ENCODE measurements at regions not wholly inside any gene's neighbourhood (a gene's known extent, or its start where the extent isn't known, plus 50 kb on each side); places are given as distances from the start of the nearest gene placed in this dataset.

DNA sequence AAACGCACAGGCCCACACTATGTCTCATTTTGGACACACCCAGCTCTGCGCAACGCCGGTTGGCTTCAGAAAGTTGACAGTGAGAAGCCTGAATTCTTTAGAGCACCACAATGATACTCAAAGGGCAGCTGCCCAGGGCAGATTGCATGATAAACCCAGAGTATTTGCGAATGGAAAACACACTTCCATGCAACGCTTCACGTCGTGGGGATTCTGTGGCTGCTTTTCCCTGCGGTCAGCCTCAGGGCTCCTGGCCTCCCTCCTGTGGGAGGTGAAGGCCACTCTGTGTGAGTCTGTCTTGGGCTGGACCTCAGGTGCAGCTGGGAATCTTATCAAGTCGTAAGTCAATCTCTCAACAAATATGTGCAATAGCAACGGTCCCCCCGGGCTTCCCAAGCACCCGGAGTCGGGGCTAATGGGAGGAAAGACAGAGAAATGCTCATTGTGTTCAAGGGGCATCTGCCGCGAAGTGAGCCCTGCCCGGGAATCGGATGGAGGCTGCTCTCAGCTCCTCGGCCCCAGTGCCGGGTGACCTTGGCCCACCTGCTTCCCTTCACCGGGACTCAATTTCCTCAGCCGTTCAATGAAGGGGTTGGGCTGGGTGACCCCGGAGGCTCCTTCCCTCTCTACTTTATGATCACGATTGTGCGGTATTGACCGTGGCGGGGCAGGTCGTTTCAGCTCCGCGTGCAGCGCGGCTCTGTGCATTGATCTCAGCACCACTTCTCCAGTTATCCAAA, 623.6 kb downstream of the BRD1 start:
- POLR2A ChIA-PET: no interaction called here
- RAD21 ChIA-PET (ENCODE audit: low non-redundant PET in 1 of 2, low total read pairs in 2 of 2, uncharacterized antibody in 2 of 2, unreplicated experiment in 2 of 2): no interaction called here

DNA sequence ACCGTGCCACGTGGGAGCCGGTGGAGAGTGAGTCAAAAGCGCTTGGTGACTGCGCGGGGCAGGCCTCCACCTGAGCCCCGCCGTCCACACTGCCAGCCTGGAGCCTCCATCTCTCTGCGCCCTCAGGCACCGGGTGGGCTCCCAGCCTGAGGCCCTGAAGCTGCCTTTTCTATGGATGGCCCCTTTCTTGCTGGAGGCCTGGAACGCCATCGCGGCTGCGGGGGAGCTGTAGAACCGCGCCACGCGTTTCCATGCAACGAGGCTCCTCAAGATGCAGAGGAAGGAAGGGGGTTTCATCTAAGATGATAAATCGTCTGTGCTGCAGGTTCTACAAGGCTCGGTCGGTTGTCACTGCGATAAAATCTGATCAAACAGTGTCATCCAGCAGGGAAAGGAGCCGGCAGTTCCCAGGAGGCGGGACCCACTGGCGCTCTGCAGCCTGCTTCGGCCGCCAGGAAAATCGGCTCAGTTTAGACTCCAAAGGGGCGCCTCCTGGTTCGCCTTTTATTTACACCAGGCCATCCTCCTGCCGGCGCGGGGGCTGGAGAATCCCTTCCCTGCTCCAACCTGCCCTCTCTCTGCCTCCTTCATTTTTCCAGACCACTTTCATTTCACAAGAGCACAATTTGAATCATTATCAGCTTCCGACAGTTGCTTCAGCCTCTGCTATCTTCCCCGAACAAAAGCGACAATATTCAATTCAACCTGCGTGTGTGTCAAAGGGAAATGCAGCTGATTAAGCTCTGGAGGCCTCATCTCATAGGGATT, 624.4 kb downstream of the BRD1 start:
- RAD21 ChIA-PET (ENCODE audit: low non-redundant PET in 1 of 2, low total read pairs in 2 of 2, uncharacterized antibody in 2 of 2, unreplicated experiment in 2 of 2): no interaction called here
- H2AFZ ChIP-seq (ENCODE audit: low read depth, low read length, poor library complexity, severe bottlenecking): no peak overlapping the region
- H3K9me3 ChIP-seq (ENCODE audit: control insufficient read depth in 1 of 2, insufficient read depth in 1 of 2, low read depth in 1 of 2, low read length in 2 of 2): no peaks in the 10 kb centered on the region
- H3K79me2 ChIP-seq (ENCODE audit: insufficient read depth, low read length): no peaks in the 10 kb centered on the region
- no peaks in the 10 kb centered on the region for H3K4me1 ChIP-seq (ENCODE audit: control insufficient read depth in 1 of 2, insufficient read depth in 2 of 2, low read length in 2 of 2)
- H3K9ac ChIP-seq (ENCODE audit: low read length): no peak overlapping the region
- POLR2A ChIA-PET: no interaction called here
- H3K36me3 ChIP-seq (ENCODE audit: control insufficient read depth in 1 of 2, insufficient read depth in 2 of 2, low read length in 2 of 2): no peaks in the 10 kb centered on the region
- no peak overlapping the region for H3K4me3 ChIP-seq (replicated peaks in 1 of 2; ENCODE audit: low read depth in 1 of 2, low read length in 2 of 2)
- CTCF ChIA-PET: no interaction called here
- H3K27me3 ChIP-seq (ENCODE audit: insufficient read depth, low read length): peaks cover 31% of the 10 kb centered on the region
- DNase-seq (ENCODE audit: low read depth, low spot score): no peak
- no peaks in the 10 kb centered on the region for H4K20me1 ChIP-seq (ENCODE audit: insufficient read depth)
- H3K9me2 ChIP-seq (ENCODE audit: insufficient read depth): no peaks in the 10 kb centered on the region
- no TSS peak for BruUV-seq (replicated peaks)
- no peak overlapping the region for H3K4me2 ChIP-seq (ENCODE audit: low read length)
- H3K27ac ChIP-seq (ENCODE audit: low read depth, low read length): no peak overlapping the region
- intact Hi-C loops (cut with micrococcal nuclease): no loop called here
- no peak for ATAC-seq
- TF ChIP-seq ELF1 (IDR thresholded peaks at IDR 0.05; ENCODE audit: borderline replicate concordance, low read depth) (no peak), TCF7L2 (IDR thresholded peaks at IDR 0.05; ENCODE audit: borderline replicate concordance, extremely low read depth, insufficient read depth, insufficient read length) (no peak), EGR1 (IDR thresholded peaks at IDR 0.05; ENCODE audit: low read depth) (no peak), JUND (IDR thresholded peaks at IDR 0.05) (no peak), FOSL1 (IDR thresholded peaks at IDR 0.05; ENCODE audit: low read depth) (no peak), SP1 (IDR thresholded peaks at IDR 0.05; ENCODE audit: low read depth) (no peak), RAD21 (IDR thresholded peaks at IDR 0.05; ENCODE audit: low read depth) (no peak), ZFX (IDR thresholded peaks at IDR 0.05) (no peak), ZNF274 (IDR thresholded peaks at IDR 0.05; ENCODE audit: low read depth, low read length) (no peak), EZH2 (IDR thresholded peaks at IDR 0.05) (no peak)
- TF ChIP-seq, protein P1, sequence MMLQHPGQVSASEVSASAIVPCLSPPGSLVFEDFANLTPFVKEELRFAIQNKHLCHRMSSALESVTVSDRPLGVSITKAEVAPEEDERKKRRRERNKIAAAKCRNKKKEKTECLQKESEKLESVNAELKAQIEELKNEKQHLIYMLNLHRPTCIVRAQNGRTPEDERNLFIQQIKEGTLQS (IDR thresholded peaks at IDR 0.05): no peak
- TF ChIP-seq, protein P2, sequence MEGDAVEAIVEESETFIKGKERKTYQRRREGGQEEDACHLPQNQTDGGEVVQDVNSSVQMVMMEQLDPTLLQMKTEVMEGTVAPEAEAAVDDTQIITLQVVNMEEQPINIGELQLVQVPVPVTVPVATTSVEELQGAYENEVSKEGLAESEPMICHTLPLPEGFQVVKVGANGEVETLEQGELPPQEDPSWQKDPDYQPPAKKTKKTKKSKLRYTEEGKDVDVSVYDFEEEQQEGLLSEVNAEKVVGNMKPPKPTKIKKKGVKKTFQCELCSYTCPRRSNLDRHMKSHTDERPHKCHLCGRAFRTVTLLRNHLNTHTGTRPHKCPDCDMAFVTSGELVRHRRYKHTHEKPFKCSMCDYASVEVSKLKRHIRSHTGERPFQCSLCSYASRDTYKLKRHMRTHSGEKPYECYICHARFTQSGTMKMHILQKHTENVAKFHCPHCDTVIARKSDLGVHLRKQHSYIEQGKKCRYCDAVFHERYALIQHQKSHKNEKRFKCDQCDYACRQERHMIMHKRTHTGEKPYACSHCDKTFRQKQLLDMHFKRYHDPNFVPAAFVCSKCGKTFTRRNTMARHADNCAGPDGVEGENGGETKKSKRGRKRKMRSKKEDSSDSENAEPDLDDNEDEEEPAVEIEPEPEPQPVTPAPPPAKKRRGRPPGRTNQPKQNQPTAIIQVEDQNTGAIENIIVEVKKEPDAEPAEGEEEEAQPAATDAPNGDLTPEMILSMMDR (IDR thresholded peaks at IDR 0.05 in 2 of 3, conservative IDR thresholded peaks at IDR 0.05 in 1 of 3; ENCODE audit: borderline replicate concordance in 1 of 3, insufficient read depth in 1 of 3, low read depth in 2 of 3, low read length in 2 of 3): no peak
- TF ChIP-seq, protein P3, sequence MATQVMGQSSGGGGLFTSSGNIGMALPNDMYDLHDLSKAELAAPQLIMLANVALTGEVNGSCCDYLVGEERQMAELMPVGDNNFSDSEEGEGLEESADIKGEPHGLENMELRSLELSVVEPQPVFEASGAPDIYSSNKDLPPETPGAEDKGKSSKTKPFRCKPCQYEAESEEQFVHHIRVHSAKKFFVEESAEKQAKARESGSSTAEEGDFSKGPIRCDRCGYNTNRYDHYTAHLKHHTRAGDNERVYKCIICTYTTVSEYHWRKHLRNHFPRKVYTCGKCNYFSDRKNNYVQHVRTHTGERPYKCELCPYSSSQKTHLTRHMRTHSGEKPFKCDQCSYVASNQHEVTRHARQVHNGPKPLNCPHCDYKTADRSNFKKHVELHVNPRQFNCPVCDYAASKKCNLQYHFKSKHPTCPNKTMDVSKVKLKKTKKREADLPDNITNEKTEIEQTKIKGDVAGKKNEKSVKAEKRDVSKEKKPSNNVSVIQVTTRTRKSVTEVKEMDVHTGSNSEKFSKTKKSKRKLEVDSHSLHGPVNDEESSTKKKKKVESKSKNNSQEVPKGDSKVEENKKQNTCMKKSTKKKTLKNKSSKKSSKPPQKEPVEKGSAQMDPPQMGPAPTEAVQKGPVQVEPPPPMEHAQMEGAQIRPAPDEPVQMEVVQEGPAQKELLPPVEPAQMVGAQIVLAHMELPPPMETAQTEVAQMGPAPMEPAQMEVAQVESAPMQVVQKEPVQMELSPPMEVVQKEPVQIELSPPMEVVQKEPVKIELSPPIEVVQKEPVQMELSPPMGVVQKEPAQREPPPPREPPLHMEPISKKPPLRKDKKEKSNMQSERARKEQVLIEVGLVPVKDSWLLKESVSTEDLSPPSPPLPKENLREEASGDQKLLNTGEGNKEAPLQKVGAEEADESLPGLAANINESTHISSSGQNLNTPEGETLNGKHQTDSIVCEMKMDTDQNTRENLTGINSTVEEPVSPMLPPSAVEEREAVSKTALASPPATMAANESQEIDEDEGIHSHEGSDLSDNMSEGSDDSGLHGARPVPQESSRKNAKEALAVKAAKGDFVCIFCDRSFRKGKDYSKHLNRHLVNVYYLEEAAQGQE (IDR thresholded peaks at IDR 0.05; ENCODE audit: low read depth): no peak

More for the DNA sequence above, 623.6 kb downstream of the BRD1 start:
- Histone ChIP-seq H3K9me3 (ENCODE audit: control insufficient read depth in 1 of 2, insufficient read depth in 1 of 2, low read depth in 1 of 2, low read length in 2 of 2) (no peaks in the 10 kb centered on the region), H3K27ac (ENCODE audit: low read depth, low read length) (no peak overlapping the region), H2AFZ (ENCODE audit: low read depth, low read length, poor library complexity, severe bottlenecking) (no peak overlapping the region), H3K27me3 (ENCODE audit: insufficient read depth, low read length) (peaks cover 25% of the 10 kb centered on the region), H3K9ac (ENCODE audit: low read length) (no peak overlapping the region), H3K36me3 (ENCODE audit: control insufficient read depth in 1 of 2, insufficient read depth in 2 of 2, low read length in 2 of 2) (no peaks in the 10 kb centered on the region), H3K9me2 (ENCODE audit: insufficient read depth) (no peaks in the 10 kb centered on the region), H3K79me2 (ENCODE audit: insufficient read depth, low read length) (no peaks in the 10 kb centered on the region), H3K4me1 (ENCODE audit: control insufficient read depth in 1 of 2, insufficient read depth in 2 of 2, low read length in 2 of 2) (no peaks in the 10 kb centered on the region), H3K4me2 (ENCODE audit: low read length) (no peak overlapping the region), H4K20me1 (ENCODE audit: insufficient read depth) (no peaks in the 10 kb centered on the region), H3K4me3 (replicated peaks in 1 of 2; ENCODE audit: low read depth in 1 of 2, low read length in 2 of 2) (no peak overlapping the region)
- intact Hi-C loops (cut with micrococcal nuclease): no loop called here
- BruUV-seq (replicated peaks): no TSS peak
- CTCF ChIA-PET: no interaction called here
- TF ChIP-seq POLR2A (IDR thresholded peaks at IDR 0.05; ENCODE audit: borderline replicate concordance, extremely low read depth, insufficient read depth, insufficient read length): no peak
- ATAC-seq (no peak), DNase-seq (ENCODE audit: low read depth, low spot score) (no peak)
